Glomerular endothelial cell (primary cell): ENCODE measurements at regions not wholly inside any gene's neighbourhood (a gene's known extent, or its start where the extent isn't known, plus 50 kb on each side); places are given as distances from the start of the nearest gene placed in this dataset.

Source experiments
- DNase-seq: peaks from one replicate; pipeline ENCODE4 v3.0.0-alpha.2; 2011; ENCODE audit warnings: low read depth, low spot score; ENCODE audit errors: extremely low read depth

DNA sequence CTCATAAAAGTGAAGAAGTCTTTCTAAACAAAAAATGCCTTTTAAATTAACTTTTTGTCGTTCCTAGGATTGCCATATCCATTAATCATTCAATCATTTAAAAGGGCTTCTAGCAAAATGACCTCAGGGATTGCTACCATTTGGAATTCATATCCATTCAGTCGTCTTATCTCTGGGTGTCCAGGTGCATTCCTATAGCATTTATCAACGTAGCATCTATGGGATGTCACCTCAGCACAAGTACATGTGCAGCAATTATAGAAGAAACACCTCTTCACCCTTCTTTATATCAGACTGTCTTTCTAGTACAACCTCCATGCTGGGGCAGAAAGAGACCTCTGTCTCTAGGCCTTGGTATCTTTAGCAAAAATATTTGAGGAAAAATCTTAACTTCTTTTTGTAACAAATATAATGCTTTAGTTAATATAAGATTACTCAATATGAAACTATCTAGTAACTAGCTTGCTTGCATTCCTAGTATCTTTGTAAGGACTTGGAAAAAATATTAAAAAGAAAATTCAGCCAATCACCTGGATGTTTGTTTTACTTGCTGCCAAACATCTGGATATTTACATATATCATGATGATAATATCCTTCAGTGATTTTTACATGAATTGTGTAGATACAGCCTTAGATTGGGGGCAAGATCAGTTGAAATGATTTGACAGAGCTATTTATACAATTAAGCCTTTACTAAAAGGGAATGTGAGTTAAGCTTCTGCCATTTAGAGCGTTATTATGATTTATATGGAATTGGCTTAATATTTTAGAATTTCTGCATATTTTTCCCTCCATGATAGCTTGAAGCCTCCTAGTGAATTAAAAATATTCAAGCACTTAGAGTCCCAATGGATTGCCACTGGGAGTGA lies 356.8 kb downstream of the HDGFL1 start:
- DNase-seq, result no peak

- no peak for DNase-seq
These were observed 357.5 kb downstream of the HDGFL1 start for GRCh38 chr6:22926790-22927354.

GRCh38 chr6:22928775-22929174 lies 359.4 kb downstream of the HDGFL1 start:
- no peak for DNase-seq

DNA sequence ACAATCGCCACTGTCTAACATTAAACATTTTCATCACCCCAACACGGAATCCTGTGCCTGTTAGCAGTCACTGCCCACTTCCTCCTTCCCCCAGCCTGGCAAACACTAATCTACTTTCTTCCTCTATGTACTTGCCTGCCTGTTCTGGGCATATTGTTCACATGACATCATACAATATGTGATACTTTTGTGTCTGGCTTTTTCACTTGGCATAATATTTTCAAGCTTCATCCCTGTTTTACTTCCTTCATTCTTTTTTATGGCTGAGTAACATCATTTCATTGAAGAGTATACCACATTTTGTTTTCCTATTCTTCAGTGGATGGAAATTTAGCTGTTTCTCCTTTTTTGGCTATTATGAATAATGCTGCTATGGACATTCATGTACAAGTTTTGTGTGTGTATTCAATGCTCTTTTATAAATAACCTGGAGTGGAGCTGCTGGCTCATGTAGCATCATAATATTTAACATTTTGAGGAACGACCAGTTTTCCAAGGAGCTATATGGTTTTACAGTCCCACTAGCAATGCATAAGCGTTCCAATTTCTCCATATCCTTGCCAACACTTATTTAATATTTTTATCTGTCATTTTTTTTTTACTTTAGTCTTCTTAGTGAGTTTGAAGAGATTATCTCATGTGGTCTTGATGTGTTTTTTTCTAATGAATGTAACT lies 360.1 kb downstream of the HDGFL1 start:
- no peak for DNase-seq

DNA sequence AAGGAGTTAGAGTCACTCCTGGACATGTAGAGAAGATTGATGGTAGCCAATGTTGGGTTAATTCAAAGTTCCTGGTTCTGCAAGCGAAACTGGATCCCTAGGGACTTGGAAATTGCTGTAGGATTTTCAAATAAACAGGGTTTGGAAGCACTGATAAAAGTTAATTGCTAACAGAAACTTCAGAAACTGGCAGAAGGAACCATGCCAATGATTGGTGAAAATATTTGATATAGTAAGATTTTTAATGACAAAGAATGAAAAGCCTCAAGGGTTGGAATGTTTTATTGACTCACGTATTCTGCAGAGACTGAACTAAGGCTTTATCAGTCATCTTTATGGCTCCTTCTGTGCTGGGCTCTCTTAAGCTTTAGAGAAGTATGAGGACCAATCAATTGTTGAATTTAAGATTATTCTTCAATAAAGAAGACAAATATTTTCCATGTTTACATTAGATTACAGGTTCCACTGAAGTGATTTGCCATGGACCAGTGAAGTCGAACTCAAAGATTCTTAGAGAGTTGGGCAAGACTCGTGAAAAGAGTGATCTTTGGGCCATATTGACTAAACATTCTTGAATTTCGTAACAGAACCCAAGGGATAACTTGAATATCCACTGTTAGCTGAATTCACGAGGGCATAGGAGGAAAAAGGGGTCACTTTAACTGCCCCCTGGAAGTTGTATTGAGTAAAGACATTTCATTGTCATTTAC lies 371.4 kb downstream of the HDGFL1 start:
- no peak for DNase-seq

DNA sequence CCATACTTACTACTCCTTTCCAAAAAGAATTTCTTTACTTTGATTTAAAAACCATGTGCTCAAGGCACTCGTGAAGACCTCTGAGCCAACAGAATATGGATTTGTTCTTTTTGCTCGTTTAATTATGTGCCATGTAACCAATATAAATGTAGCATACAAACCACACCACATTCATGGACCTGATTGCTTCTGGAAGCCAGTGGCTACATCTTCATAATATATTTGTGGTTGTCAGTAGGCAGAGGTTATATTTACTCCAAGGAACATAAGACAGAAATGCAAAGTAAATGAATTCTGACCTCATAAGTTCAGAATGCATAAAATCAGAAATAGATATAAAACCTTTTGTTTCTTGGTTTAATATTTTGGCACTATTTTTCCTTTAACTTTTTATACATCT lies 373.0 kb downstream of the HDGFL1 start:
- no peak for DNase-seq

GRCh38 chr6:22943327-22943726 lies 374.0 kb downstream of the HDGFL1 start:
- DNase-seq, result no peak

DNA sequence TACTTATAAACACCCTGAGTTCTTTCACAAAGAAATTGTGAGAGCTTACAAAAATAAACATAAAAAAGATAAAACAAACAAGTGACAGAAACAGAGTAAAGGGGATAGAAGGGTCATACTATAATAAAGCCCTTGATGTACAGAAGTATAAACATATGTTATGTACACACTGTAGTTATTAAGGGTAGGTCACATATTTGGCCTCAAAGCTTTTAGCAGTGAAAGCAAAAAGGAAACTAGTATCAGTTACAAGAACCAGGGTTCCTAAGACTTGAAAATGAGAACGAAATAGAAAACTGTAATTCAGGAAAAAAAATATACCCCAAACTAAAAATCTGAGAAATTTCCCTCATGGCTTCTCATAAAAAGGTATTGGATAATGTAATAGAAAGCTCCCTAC lies 380.6 kb downstream of the HDGFL1 start:
- DNase-seq, result no peak

DNA sequence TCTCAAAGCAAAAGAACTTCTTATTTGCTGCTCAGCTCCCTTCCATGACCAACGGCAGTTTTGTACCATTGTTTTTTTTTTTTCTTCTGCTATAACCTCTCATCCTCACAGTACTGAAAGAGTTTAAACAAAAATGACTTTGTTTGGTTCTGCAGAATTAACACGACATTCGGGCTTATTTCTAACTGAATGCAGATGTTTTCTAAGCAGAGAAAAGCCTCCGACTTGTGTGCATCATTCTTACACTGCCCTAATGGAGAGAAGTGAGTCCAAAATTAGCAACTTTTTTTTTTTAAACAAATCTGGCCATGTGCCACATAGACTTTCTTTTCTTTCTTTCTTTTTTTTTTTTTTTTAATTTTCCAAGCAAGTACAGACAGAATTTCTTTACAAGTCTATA lies 382.7 kb downstream of the HDGFL1 start:
- DNase-seq, result no peak

DNA sequence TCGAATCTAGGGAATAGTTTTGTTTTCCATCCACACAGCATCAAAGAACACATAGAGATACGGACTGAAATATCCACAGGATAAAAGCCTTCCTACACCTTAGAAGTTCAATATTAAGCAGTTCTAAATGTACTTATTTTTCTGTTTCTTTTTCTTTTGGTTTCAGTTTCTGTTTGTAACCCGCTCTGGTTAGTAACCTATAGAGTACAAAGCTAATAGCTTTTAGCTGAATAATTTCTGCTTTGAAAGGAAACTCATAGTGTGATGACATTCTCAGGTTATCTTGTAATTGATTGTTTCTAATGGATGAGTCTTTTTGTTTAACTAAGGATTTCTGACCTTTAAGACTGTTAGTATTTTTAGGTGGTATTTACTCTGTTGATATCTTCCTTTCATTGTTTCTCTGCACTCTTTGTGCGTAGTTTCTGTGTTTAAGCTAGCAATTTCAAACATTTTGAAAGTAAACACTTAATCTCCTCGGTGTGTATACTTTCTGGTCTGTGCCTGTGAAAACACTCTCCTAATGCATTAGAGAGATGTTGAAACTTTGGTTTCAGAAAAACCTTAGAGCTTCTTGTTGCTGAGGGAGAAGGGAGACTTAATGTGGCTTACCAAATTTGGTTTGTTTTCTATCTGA lies 385.5 kb downstream of the HDGFL1 start:
- DNase-seq, result peak; percentile 18

- no peak for DNase-seq
These were observed 386.8 kb downstream of the HDGFL1 start for GRCh38 chr6:22956029-22956681.

- no peak for DNase-seq
These were observed 389.3 kb downstream of the HDGFL1 start for GRCh38 chr6:22958677-22959076.

DNA sequence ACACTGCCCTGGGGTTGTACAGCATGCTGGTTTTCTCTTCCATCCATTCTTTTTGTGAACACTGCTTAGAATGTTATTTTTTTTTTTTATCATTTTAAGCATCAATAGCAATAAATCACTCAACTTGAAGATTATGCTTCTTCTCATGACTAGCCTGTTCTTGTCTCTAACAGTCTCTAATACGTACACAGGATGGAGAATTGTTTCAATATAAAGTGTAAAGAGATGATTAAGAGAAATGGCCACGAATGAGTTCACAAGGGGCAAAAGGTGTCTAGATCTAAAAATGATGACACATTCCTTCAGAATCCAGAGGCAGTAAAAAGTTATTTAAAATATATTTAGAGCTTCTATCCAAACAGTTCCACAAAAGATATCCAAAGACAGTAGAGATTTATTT lies 390.2 kb downstream of the HDGFL1 start:
- DNase-seq, result no peak

- no peak for DNase-seq
These were observed 395.0 kb downstream of the HDGFL1 start for GRCh38 chr6:22964334-22964733.

DNA sequence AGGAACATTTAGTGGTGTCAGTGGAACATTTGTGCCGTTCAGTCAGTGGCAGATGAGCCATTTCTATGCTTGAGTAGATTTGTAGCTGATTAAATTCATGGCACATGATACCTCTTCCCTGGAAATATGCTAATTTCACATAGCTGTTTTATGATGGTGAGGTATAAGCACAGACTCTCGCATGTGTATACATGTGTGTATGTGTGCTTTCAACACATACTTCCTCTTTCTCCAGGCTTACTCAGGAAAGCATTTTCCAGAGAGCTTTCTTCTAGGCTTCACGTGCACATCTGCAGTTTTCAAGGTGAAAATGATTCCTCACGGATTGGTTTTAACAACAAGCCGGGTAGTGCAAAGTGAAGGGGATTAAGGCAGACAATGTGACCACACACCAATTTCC lies 396.5 kb downstream of the HDGFL1 start:
- no peak for DNase-seq

DNA sequence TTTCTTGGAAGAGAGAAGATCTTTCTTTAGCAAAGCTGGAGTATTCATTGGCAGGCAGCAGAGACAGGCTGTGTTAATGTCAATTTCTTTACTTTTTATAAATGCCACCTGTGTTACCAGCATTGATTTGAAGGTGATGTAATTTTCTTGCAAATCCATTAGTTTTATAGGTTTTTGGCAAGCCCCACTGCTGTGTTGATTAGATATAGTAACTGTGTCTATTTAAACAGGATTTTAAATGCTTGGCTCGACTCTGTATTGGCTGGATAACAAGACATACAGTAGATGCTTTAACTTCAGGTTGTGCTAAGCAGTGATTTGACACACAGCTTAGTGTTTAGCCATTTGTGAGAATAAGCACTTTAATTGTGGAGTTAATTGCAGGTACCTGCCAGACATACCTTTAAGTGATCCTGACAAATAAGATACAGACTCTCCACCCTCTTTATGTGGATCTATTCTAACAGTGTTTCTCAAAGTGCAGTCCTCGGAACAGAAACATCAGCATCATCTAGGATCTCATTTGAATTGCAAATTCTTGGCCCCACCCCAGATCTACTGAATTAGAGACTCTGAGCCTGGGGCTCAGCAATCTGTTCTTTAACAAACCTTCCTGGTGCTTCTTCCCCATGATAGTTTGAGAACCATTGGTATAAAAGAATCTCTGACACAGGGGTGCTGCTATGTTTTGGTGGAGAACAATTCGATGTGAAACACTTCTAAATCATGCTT lies 397.5 kb downstream of the HDGFL1 start:
- no peak for DNase-seq

DNA sequence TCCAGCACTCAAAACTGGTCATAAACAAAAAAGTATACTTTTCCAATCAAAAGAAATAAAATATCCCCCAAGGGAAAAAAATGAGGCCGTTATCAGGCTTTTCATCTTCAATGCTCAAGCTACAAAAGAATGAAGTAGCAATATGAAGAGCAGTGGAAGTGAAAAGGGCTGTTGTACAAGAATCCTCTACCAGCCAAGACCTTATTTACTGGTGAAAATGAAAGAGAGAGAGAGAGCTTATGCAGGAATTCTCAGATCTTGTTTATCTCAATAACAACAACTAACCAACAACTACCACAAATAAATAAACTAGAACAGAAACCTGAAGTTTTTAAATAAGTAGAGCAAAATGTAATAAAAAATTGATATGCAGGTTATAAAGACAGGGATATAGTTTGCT lies 400.6 kb downstream of the HDGFL1 start:
- DNase-seq, result no peak

- no peak for DNase-seq
These were observed 403.4 kb downstream of the HDGFL1 start for GRCh38 chr6:22972771-22973170.

GRCh38 chr6:22975079-22975478 lies 405.7 kb downstream of the HDGFL1 start:
- no peak for DNase-seq

- no peak for DNase-seq
These were observed 411.1 kb downstream of the HDGFL1 start for GRCh38 chr6:22980446-22980845.
